GM12892 (cell line): ENCODE measurements at regions not wholly inside any gene's neighbourhood (a gene's known extent, or its start where the extent isn't known, plus 50 kb on each side); places are given as distances from the start of the nearest gene placed in this dataset.

Source experiments
- DNase-seq: peaks from one replicate; pipeline ENCODE4 v3.0.0; 2011; ENCODE audit not compliant: insufficient read length
- FAIRE-seq: peaks from 2 replicates; lab custom pipeline; 2011; peaks lifted over from hg19 to GRCh38; lab: Jason Lieb, UNC
- POLR2A ChIP-seq: IDR thresholded peaks from 2 replicates; pipeline ENCODE4 v1.6.1; 2011; ENCODE audit warnings: low read depth, low read length, control low read depth
- POLR2AphosphoS5 ChIP-seq: IDR thresholded peaks from 2 replicates; pipeline ENCODE4 v1.6.1; 2011; ENCODE audit warnings: low read depth, low read length, control low read depth
- TAF1 ChIP-seq: IDR thresholded peaks from 2 replicates; pipeline ENCODE4 v1.6.1; 2011; ENCODE audit warnings: low read depth, mild to moderate bottlenecking, control low read depth, low read length, borderline replicate concordance

DNA sequence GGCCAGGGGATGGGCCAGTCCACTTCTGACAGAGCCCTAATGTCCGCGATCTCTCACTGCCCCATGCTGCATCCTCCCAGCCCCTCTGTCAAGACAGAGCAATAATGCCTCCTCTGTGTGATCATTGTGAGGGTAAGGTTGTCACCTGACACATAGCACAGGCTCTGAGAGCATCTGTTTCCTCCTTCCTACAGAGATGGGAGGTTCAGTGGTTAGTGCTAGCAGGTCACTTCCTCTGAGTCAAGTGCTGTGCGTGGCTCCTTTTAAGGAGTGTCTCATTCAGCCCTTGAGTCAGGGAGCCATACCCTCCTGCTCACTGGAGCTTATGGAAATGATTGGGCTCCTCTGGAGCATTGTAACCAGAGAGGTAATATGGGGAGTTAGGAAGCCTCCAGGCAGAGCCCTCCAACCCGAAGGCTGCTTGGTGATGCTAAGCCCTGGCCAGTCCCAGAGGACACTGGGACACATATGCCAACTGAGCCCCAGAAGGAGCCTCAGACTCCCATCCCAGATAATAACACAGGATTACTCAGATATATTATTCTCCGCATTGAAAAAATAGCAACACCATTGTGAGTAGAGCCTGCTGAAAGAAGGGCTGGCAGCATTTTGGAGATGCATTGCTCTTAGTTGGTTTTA, 189.0 kb downstream of the GALNT1 start:
- FAIRE-seq, result no peak
- TF ChIP-seq TAF1 (no peak), POLR2AphosphoS5 (no peak), POLR2A (no peak)
- no peak for DNase-seq

DNA sequence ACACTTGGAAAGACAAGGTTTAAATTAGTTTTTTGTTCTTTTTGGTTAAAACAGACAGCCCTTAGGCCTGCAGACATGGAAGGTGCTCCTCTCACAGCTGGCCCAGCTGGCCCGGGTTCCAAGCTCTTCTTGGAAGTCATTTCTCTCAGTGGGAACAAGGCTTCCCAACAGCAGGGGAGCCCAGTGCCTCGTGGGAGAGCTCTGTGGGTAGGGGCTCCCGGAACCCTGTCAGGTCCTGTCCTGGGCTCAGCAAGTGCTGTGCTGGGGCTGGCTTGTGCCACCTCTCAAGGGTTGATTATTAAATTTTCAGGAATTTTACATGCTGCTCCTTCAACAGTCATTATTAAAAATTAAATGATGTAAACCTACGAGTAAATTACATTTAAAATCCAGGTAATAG, 189.6 kb downstream of the GALNT1 start:
- DNase-seq, result no peak
- no peak for TF ChIP-seq POLR2AphosphoS5
- TF ChIP-seq TAF1, result no peak
- TF ChIP-seq POLR2A, result no peak
- FAIRE-seq, result no peak

DNA sequence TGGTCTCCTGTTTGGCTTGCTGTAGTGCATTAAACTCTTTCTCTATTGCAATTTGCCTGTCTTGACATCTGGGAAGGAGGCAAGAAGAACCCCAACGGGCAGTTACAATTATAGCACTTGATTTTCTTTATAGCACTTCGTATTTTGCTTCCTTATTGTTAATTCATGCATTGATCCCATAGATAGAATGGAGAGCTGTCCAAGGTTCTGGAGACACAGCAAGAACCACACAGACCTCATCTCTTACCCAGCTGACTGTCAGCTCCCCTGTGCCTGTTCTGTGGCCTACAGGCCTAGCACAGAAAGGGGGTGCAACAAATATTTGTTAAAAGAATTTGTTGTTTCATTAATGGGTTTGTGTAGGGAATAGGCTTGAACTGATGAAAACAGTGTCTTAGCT, 194.3 kb downstream of the GALNT1 start:
- FAIRE-seq, result no peak
- no peak for DNase-seq
- no peak for TF ChIP-seq POLR2AphosphoS5
- no peak for TF ChIP-seq TAF1
- TF ChIP-seq POLR2A, result no peak

DNA sequence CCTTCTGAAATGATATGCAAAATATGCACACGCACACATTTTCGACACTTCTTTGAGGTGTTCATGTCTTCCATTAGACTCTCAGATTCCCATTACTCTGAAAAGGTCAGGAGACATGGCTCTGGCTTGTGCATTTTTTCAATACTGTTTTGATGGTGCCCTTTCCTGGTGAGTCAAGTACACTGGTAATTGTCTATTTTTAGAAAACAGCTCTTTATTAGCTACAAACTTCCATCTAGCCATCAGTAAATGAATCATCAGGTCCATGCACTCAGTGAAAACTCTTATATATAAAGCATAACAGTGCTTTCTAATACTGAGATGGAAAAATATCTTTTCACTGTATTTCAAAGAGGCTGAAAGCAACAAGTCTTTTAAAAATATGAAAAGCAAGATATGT, 194.9 kb downstream of the GALNT1 start:
- no peak for FAIRE-seq
- no peak for DNase-seq
- no peak for TF ChIP-seq TAF1
- TF ChIP-seq POLR2AphosphoS5, result no peak
- TF ChIP-seq POLR2A, result no peak

DNA sequence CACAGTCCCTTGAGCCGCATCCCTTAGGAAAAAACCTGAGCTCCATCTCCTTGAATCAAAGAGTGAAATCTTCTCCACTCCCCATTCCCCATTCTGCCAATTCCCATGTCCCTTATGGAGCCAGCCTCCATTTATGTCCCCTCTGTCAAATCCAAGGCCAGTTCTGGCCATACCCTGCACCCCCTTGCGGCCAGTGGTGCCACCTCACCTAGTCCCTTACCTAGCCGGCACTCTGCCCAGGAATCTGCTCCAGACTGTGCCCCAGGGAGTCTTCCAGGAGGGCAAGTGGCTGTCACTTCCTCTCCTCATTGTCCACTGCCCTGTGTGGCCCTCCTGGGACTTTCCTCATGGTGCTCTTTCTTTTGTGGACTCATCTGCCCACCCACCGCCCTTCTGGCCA, 195.4 kb upstream of the RMP24 start:
- FAIRE-seq (no peak), DNase-seq (no peak)

DNA sequence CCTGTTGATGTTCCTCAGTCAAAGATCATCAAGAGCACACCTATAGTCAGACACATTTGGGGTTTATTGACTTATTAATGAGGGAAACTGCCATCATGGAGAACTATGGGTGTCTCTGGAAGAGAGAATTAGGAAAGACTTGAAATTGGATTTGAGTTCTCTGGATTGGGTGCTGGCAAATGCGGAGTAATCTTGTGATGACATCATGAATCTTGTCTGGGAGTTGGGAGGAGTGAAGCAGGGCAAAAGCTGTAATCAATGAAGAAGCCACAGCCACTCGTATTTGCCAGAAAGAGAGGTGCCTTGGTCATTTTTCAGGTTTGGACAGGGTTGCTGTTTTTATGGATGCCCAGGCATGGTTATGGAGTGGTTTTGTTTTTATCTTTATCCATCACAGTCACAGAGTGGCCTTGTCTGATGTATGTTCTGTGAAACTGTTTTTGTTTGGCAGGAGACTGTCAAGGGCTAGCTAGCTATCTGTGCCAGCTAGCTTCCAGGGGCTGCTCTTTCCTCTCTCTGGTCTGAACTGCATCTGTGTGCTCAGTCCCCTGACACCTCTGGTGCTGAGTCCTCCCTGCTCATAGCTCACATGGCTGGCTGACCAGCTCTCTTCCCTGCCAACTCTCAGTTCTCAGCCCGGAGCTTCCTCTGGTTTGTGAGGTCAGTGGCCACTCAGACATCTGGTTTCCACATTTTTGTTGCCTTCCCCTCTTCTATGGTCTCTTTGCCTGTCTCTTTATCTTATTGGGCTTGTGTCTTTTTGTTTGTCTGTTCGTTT, 193.4 kb upstream of the RMP24 start:
- FAIRE-seq (no peak), DNase-seq (no peak)
- TF ChIP-seq TAF1 (no peak), POLR2A (no peak), POLR2AphosphoS5 (no peak)

More for the DNA sequence above, 195.4 kb upstream of the RMP24 start:
- no peak for TF ChIP-seq POLR2AphosphoS5
- TF ChIP-seq TAF1, result no peak
- TF ChIP-seq POLR2A, result no peak

DNA sequence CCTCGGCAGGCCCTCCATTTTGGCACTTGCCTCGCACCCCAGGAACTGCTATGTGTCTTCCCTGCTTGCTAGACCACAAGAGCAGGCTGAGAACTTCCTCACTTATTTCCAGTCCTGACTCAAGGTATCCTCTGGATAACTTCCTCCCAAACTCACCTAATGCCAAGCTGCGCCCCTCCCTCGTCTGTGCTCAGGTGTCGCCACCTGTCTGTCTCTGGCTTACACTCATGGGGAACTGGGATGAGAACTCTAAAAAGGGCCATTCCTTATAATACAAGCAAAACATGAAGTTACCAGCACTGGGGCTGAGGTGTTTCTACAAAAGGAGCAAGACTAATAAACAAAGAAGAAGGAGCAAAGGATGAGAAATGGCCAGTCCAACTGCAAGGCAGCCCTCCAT, 191.5 kb upstream of the RMP24 start:
- DNase-seq (no peak), FAIRE-seq (no peak)
- no peak for TF ChIP-seq POLR2A
- no peak for TF ChIP-seq TAF1
- no peak for TF ChIP-seq POLR2AphosphoS5

DNA sequence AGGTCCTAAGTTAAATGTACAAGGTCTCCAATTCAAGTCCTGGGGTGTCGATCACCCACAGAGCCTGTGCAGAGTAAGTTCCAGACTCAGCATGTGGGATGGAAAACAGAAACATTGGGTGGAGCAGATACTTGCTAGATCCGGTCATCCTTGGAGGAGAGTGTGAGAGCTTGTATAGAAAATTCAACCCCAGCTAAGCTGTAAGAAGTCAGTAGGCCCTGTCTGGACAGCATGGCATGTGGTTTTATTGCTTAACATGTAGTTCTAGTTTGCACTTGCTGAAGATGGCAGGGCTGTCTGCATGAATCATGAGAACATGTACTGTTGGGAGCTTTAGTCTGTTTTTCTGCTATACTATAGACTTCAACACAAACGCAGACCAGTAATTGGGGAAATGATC, 189.6 kb upstream of the RMP24 start:
- no peak for FAIRE-seq
- no peak for DNase-seq
- no peak for TF ChIP-seq POLR2A
- no peak for TF ChIP-seq POLR2AphosphoS5
- TF ChIP-seq TAF1, result no peak

DNA sequence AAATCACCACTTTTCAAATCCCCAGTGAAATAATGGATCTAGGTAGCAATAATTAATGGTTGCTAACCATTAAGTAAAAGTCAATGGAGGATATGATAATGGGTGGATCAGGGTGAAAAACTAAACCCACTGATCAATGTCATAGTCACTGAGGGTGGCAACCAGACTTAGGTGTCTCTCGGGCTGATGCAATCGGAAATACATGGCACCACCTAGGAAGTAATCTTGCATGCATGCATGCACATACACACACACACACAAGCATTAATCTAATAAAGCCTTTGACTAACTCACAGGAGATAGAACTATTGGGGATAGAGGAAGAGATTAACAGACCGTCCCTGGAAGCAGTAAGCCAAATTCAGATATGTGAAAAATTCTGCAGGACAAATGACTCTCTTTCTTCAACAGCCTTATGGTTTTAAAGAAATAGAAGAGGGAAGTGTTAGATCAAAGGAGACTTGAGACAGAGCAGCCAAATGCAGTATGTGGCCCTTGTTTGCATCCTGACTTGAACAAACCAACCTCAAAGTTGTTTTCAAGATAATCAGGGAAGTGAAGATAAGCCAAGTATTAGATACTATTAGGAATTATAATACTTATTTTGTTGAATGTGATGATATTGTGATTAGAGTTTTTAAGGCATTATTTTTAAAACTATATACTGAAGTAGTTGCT, 186.0 kb upstream of the RMP24 start:
- TF ChIP-seq POLR2AphosphoS5, result no peak
- no peak for TF ChIP-seq POLR2A
- no peak for TF ChIP-seq TAF1
- FAIRE-seq (no peak), DNase-seq (no peak)

DNA sequence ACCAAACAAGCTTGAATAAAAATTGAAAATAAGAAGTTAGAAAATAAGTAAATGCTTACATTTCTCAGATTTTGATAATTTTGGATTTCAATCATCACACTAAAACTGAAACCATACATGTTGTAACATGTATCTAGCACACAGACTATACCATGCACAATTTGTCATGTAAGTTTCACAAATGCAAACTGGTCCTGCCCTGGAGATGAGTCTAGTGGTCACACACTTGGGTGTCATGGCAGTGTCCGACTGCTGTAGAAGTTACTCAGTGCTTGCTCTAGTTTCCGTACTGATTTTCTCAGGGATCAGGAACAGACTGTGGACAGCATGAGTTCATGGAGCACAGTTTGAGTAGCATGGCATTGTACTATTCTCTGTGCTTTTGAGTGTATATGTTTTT, 182.9 kb upstream of the RMP24 start:
- DNase-seq, result no peak
- no peak for FAIRE-seq
- TF ChIP-seq POLR2AphosphoS5 (no peak), TAF1 (no peak), POLR2A (no peak)

DNA sequence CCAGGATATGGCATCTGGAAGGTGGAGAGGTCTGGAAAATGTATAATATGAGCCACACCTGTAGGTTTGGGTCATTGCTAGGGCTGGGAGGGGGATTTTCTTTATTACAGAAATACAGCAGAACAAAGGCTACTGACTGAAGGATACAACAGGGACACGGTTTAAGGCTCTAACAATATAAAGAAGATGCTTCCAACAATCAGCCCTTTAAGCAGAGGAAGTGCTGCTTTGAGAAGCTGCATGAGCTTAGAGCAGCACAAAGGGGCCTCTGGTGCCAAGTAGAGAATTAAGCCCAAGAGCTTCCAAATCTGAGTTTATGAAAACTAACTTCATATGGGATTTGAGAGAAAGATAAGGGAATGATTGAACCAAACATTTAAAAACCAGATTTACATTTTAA, 174.5 kb upstream of the RMP24 start:
- no peak for FAIRE-seq
- TF ChIP-seq TAF1 (no peak), POLR2A (no peak), POLR2AphosphoS5 (no peak)
- DNase-seq, result no peak
